NCI-H2081 treated with DMSO at 0.1 percent for 48 hours (cell line): ENCODE measurements at regions not wholly inside any gene's neighbourhood (a gene's known extent, or its start where the extent isn't known, plus 50 kb on each side); places are given as distances from the start of the nearest gene placed in this dataset.

Source experiments
- DNase-seq: peaks from one replicate; lab custom pipeline; 2025; lab: John Stamatoyannopoulos, UW

- peak; percentile 2 for DNase-seq
Measured at GRCh38 chr6:166106076-166106686, 61.5 kb downstream of the TBXT start.

GRCh38 chr6:166105341-166106075 lies 62.1 kb downstream of the TBXT start:
- DNase-seq: no peak

DNA sequence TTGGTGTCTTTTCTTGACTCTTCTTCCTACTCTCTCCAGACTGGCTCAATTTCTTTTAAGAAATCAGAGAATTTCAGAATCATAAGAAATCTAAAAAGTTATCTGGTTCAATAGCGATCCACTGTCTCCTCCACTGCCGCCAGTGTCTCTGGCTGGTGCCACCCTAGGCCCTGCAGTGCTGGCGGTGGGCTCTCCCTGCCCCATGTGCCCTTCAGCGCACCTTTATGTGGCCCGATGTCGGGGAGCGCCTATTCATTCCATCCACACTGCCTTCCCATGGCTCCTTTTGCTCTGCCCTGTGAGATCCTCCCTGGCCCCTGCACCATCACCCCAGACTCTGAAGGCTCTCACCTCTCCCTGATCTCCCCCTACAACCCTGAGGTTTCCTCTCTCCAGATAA lies 62.8 kb downstream of the TBXT start:
- no peak for DNase-seq

- no peak for DNase-seq
Measured at GRCh38 chr6:166104107-166104506, 63.5 kb downstream of the TBXT start.

DNA sequence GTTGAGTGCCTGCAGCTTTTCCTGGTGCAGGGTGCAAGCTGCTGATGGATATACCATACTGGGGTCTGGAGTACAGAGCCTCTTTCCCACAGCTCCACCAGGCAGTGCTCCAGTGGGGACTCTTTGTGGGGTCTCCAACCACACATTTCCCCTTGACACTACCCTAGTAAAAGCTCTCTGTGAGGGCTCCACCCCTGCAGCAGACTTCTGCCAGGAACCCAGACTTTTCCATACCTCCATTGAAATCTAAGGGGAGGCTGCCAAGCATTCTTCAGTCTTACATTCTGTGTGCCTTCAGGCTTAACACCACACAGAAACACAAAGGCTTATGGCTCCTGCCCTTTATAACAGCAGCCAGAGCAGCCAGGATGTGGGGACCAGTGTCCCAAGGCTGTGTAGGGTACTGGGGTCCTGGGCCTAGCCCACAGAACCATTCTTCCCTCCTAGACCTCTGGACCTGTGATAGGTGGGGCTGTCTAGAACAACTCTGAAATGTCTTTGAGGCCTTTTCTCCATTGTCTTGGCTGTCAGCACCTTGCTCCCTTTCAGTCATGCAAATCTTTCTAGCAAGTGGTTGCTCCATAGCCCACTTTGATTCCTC lies 65.7 kb downstream of the TBXT start:
- no peak for DNase-seq

DNA sequence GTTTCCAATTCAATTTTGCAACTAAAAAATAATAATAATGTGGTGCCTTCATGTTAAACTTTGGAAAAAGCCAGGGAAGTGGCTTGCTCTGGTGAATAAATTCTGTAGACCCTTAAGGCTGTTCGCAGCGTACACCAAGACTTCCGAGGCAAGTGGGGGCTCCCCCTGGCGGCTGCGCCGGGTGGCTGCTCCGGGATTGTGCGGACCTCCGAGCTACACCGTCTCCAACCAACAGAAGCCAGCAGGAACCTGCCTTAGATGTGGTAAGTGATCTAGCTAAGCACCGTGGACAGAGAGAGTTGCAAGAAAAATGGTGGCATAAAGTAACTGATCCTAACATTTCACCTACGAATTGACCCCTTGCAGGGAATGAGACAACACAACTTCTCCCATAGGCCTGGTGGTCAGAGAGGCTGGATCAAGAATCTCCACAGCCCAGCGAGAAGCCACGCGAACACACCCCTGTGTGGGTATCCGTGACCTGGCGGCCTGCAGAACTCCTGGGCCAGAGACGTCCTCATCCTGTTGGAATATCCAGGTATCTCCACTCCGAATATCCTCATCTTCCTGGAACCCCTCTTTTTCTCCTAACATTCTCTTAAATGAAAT lies 69.6 kb downstream of the TBXT start:
- no peak for DNase-seq

- DNase-seq: no peak
Measured at GRCh38 chr6:166087852-166088251, 79.8 kb downstream of the TBXT start.

DNA sequence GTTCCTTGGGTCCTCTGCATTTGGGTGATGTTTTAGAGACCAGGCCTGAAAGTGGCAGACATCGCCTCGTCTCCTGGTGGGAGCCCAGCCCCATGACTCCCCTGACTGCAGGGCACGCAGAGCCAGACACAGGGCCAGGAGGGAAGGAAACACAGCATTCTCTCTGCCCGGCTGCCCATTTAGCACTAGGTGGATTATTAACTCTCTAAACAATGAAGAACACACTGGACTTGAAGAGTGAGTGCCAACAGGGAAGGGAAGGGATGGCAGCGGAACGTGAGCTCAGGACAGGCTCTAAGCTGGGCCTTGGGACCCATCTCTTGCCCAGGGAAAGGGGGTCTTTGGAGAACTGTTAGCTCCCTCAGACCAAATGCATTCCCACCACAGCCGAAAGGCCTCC lies 80.4 kb downstream of the TBXT start:
- DNase-seq: no peak

DNA sequence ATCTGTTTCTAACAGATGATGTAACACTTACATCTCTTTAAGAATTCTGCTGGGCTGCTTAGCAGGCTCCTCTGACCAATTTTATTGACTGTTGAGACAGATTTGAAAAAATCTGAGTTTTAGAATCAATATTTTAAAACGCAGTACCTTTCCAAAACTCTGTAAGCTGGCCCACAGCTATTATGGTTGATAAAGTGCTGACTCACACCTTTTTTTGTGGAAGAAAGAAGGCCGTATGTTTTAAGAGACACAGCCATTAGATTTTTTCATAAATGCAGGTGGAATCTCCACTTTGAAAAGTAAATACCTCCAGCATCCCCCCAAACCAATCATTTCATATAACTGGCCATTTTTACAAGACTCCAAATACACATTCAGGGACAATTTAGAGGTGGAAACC lies 82.2 kb downstream of the TBXT start:
- no peak for DNase-seq

GRCh38 chr6:166084951-166085350 lies 82.7 kb downstream of the TBXT start:
- no peak for DNase-seq

GRCh38 chr6:166079841-166080240 lies 87.8 kb downstream of the TBXT start:
- DNase-seq: no peak

DNA sequence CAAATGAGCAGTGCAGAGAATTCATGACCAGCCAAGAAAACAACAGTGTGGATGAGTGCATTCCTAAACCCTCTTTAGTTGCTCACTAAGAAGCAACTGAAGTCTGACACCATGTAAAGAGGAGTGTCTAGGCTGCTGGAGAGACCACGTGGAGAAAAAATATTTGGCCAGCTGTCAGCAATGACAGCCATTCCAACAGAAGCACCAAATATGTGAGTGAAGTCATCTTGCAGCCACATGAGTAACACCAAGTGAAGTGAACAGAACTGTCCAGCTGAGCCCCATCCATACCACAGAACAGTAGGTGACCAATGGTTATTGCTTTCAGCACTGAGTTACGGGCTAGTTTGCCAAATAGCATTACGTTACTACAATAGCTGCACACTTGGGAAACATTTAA lies 89.4 kb downstream of the TBXT start:
- no peak for DNase-seq

- DNase-seq: no peak
Measured at GRCh38 chr6:166076625-166077024, 91.0 kb downstream of the TBXT start.

DNA sequence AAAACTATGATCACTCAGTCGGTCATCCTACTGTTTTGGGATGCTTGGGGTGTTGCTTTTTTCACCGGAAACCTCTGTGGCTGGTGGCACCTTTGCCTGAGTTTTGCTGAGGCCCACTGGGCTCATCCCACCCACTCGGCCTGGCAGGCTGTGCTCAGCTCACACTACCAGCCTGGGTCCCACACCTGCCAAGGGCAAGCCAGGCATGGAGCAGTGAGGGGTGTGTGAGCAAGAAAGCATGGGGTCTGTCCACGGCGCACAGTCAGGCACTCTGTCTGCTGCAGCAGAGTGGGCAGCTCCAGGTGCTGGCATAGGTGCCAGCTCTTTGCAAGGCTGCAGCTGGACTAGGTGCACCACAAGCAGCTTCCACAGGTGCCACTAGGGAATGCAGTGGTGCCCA lies 91.7 kb downstream of the TBXT start:
- DNase-seq: no peak

DNA sequence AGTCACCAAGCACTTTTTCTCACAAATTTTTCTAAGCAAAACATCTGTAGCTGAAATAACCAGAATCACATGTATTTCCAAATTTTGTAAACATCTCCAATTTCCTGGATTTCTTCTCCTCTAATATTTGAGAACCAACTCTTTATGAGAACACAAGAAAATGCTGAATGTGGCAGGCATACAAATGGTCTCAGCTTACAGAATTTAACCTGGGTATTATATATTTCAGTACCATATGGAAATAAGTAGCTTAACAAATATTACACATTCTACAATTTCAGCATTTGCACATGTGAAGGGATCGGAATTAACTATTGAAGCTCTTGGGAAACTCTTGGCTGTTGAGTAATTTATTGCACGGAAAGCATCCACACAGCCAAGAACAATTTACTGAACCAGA lies 92.5 kb downstream of the TBXT start:
- DNase-seq: no peak

DNA sequence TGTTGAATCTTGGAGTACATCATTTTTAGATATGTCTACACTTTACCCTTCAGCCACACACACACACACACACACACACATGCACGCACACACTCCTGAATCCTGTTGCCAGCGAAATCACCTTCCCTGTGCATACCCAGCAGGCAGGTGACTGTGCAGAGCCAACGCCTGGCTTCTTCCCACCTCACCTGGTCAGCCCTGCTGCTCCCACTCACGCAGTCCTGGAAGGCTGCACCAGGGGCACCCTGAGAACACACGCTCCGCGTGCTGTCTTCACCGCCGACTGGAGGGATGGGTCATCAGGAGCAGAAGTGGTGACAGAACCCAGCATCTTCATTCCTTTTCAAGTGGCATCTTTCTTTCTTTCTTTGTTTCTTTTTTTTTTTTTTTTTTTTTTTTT lies 94.6 kb downstream of the TBXT start:
- no peak for DNase-seq

DNA sequence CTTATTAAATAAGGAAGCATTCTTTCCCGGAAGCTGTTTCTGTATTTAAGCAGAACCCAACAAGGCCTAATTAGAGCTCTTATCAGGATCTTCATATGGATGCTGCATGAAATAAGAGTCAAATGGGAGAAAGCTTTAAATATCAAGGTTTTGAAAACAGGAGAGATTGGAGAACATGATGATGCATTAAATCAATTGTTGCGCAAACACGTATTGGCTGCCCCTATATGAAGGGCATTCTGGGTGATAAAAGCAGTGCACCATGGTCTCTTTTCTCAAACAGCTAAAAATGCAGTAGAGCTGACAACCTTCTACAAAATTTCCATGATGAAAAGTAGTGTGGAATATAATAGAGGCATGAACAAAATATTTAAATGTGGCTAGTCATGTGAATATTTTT lies 98.9 kb downstream of the TBXT start:
- DNase-seq: no peak

GRCh38 chr6:166058064-166058739 lies 109.4 kb downstream of the TBXT start:
- DNase-seq: no peak

GRCh38 chr6:166057431-166057830 lies 110.2 kb downstream of the TBXT start:
- DNase-seq: no peak

DNA sequence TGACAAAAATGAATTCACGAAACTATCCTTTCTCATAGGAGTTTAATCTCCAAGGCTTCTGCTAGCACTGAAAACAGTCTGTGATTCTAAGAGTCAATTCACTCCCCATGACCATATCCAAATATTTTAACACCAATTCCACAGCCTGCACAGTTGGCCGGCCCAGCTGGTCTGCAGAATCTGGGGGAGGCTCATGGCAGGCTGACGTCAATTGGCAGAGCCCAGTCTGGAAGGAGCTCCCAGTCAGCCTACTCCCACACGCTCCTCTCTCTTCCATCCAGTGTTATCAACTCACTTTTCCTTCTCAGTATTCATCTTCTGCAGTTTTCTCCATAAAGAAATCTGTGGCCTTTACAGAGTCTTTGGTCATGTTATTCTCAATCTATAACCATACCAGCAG lies 111.0 kb downstream of the TBXT start:
- DNase-seq: no peak

- DNase-seq: no peak
Measured at GRCh38 chr6:166055801-166056200, 111.8 kb downstream of the TBXT start.

DNA sequence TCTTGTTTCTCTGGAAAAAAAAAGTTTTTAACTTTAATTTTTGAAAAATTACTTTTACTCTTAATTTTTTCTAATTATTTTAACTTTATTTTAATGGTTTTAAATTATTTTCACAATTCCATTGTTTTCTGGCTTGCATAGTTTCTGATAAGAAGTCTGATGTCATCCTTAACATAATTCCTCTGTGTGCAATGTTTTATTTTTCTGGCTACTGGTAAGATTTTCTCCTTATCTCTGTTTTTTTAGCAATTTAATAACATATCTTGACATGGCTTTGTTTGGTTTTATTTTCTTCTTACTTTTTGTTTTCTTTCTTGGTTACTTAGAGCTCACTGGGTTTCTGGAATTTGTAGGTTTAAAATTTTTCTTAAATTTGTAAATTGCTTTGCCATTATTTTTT lies 114.8 kb downstream of the TBXT start:
- DNase-seq: no peak

DNA sequence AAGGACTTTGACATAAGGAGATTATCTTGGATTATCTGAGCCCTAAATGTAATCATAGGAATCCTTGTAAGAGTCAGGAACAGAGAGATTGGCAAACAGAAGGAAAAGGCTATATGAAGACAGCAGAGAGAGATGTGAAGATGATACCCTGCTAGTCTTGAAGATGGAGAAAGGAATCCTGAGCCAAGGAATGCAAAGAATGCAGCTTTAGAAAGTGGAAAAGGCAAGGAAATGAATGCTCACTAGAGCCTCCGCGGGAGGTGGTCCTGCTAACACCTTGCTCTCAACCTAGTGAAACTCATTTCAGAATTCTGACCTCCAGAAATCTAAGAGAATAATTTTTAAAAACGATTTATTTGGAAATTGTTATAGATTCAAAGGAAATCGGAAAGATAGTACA lies 117.1 kb downstream of the TBXT start:
- DNase-seq: no peak
